ENCODE measurements at regions not wholly inside any gene's neighbourhood (a gene's known extent, or its start where the extent isn't known, plus 50 kb on each side); places are given as distances from the start of the nearest gene placed in this dataset.

DNA sequence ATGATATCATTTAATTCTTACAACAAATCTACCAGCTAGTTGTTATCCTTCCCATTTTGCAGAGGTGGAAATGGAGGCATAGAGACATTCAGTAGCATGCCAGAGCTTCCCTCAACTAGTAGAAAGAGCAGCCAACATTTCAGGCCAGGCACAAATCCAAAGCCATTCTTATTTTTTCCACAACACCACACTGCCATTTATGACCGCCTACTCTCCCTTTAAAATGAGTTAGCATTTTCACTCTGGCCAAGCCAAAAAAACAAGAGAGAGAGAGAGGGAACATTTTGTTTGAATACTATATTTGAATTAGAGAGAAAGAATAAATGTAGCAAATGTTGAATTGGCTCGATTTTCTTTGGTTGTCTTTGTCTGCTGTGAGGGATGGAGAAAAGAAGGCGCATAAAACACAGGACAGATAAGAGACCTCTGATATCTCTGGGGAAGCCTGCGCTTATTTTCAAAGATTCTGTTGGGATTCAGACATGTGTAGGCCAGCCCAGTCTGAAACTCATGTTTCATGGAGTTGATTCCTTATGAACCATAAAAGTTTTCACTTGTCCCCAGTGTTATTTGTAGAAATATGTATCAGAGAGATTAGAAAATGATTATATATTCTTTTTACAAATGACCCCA is 265.7 kb downstream of the RAB28 start:
- in situ Hi-C loops (cut with HindIII; ENCODE audit: low sequenced_read_pairs): no loop called here
- DNase-seq (ENCODE audit: low read depth): no peak
- no peak for TF ChIP-seq CTCF (IDR thresholded peaks at IDR 0.05; ENCODE audit: low read depth, low read length, missing control alignments)
- no peak overlapping the region for H3K4me3 ChIP-seq (ENCODE audit: low read depth, low read length)

GRCh38 chr4:13215560-13215959 is 268.6 kb downstream of the RAB28 start:
- in situ Hi-C loops (cut with HindIII; ENCODE audit: low sequenced_read_pairs): no loop called here
- no peak overlapping the region for H3K4me3 ChIP-seq (ENCODE audit: low read depth, low read length)
- TF ChIP-seq CTCF (IDR thresholded peaks at IDR 0.05; ENCODE audit: low read depth, low read length, missing control alignments): no peak
- no peak for DNase-seq (ENCODE audit: low read depth)

- TF ChIP-seq CTCF (IDR thresholded peaks at IDR 0.05; ENCODE audit: low read depth, low read length, missing control alignments): no peak
- in situ Hi-C loops (cut with HindIII; ENCODE audit: low sequenced_read_pairs): no loop called here
- no peak for DNase-seq (ENCODE audit: low read depth)
- H3K4me3 ChIP-seq (ENCODE audit: low read depth, low read length): no peak overlapping the region
Observed at GRCh38 chr4:13212936-13213335, 271.2 kb downstream of the RAB28 start.

GRCh38 chr4:13209600-13209999 is 274.5 kb downstream of the RAB28 start:
- DNase-seq (ENCODE audit: low read depth): no peak
- TF ChIP-seq CTCF (IDR thresholded peaks at IDR 0.05; ENCODE audit: low read depth, low read length, missing control alignments): no peak
- in situ Hi-C loops (cut with HindIII; ENCODE audit: low sequenced_read_pairs): no loop called here
- H3K4me3 ChIP-seq (ENCODE audit: low read depth, low read length): no peak overlapping the region

DNA sequence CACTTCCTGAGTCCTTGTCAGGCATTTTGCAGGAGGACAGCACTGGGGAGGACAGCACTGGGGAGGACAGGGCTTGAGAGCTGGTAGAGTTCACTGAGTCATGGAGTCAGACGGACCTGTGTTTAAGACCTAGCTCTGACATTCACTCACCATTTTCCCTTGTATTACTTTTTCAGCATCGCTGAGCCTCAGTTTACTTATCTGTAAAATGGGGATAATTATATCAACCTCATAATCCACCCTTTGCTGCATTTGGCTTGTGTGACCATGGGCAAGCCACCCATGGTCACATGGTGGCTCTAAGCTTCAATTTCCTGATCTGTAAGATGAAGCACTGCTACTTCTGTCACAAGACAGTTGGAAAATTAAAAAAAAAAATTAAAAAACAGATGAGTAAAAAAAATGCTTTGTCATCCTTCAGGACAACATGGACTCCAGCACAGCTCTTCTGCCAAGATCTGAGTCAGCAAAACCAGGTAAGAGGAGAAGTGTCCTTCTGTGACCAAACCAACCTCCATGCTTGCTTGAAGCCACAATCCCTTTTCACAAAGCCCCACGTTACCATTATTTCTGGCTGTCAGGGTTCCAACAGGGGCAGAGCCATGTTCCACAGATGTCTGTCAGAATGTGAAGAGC is 275.5 kb downstream of the RAB28 start:
- in situ Hi-C loops (cut with HindIII; ENCODE audit: low sequenced_read_pairs): no loop called here
- no peak for TF ChIP-seq CTCF (IDR thresholded peaks at IDR 0.05; ENCODE audit: low read depth, low read length, missing control alignments)
- H3K4me3 ChIP-seq (ENCODE audit: low read depth, low read length): no peak overlapping the region
- no peak for DNase-seq (ENCODE audit: low read depth)

DNA sequence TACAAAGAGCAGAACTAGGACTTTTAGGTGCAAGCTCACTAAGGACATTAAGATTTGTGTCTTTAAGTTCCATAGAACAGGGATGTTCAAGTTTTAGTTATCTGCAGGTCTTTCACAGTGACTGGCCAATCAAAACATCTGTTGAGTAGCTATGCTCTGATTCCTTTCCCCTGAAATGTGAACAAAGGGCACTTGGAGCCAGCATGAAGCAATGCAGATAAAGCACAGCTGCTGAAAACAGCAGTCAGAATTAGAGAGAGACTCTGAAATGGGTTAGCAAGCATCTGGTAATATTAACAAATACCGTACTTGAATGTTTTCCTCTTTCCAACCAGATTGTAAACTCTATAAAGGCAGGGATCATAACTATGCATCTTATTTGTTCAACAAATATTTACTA is 276.9 kb downstream of the RAB28 start:
- in situ Hi-C loops (cut with HindIII; ENCODE audit: low sequenced_read_pairs): no loop called here
- DNase-seq (ENCODE audit: low read depth): no peak
- no peak overlapping the region for H3K4me3 ChIP-seq (ENCODE audit: low read depth, low read length)
- TF ChIP-seq CTCF (IDR thresholded peaks at IDR 0.05; ENCODE audit: low read depth, low read length, missing control alignments): no peak
